Mesenchymal stem cell (in vitro differentiated cells and primary cell): ENCODE measurements at regions not wholly inside any gene's neighbourhood (a gene's known extent, or its start where the extent isn't known, plus 50 kb on each side); places are given as distances from the start of the nearest gene placed in this dataset.

ENCODE experiments used
- DNase-seq: peaks from one replicate; pipeline ENCODE4 v3.0.0-alpha.2; 2013
- H2AFZ ChIP-seq: one replicate; pipeline ENCODE4 v1.6.1; 2013; ENCODE audit warnings: low read depth, mild to moderate bottlenecking, control low read depth, inconsistent platforms, low read length, moderate library complexity
- H2AK5ac ChIP-seq: 2 replicates; pipeline ENCODE4 v1.6.1; 2013; ENCODE audit warnings: low read length, moderate library complexity, mild to moderate bottlenecking, inconsistent platforms; ENCODE audit not compliant: severe bottlenecking
- H2BK120ac ChIP-seq: one replicate; pipeline ENCODE4 v1.6.1; 2013; ENCODE audit warnings: low read depth, mild to moderate bottlenecking, inconsistent platforms, low read length, moderate library complexity
- H2BK12ac ChIP-seq, 2 experiments: one replicate each; pipeline ENCODE4 v1.6.1; 2013; ENCODE audit warnings: inconsistent platforms in 2 of 2, low read length in 2 of 2, mild to moderate bottlenecking in 2 of 2, moderate library complexity in 2 of 2, control low read depth in 1 of 2
- H2BK15ac ChIP-seq: one replicate; pipeline ENCODE4 v1.6.1; 2013; ENCODE audit warnings: mild to moderate bottlenecking, low read depth, inconsistent platforms; ENCODE audit not compliant: poor library complexity, severe bottlenecking
- H2BK5ac ChIP-seq: 2 replicates; pipeline ENCODE4 v1.6.1; 2013; ENCODE audit warnings: low read depth, mild to moderate bottlenecking, low read length, control low read depth, inconsistent platforms; ENCODE audit not compliant: poor library complexity, severe bottlenecking
- H3K14ac ChIP-seq, 2 experiments: one replicate each; pipeline ENCODE4 v1.6.1; 2013; ENCODE audit warnings: inconsistent platforms in 2 of 2, low read length in 2 of 2, control low read depth in 1 of 2, mild to moderate bottlenecking in 1 of 2, moderate library complexity in 1 of 2
- H3K18ac ChIP-seq, 2 experiments: one replicate each; pipeline ENCODE4 v1.6.1; 2013; ENCODE audit warnings: inconsistent platforms in 2 of 2, low read length in 2 of 2, control low read depth in 1 of 2, low read depth in 1 of 2, mild to moderate bottlenecking in 1 of 2
- H3K23ac ChIP-seq, 2 experiments: one replicate each; pipeline ENCODE4 v1.6.1; 2013; ENCODE audit warnings: inconsistent platforms in 2 of 2, low read length in 2 of 2, mild to moderate bottlenecking in 2 of 2, moderate library complexity in 2 of 2, control low read depth in 1 of 2
- H3K27ac ChIP-seq: 2 replicates; pipeline ENCODE4 v1.5.1; 2013; ENCODE audit warnings: mild to moderate bottlenecking, moderate library complexity, low read length, control low read depth, inconsistent platforms; ENCODE audit not compliant: poor library complexity, severe bottlenecking
- H3K27me3 ChIP-seq, 2 experiments: 2 replicates each; pipeline versions ENCODE4 v1.6.1 to v1.7.0; 2013; ENCODE audit warnings: low read length in 2 of 2, mild to moderate bottlenecking in 2 of 2, moderate library complexity in 2 of 2, control low read depth in 1 of 2, inconsistent platforms in 1 of 2; ENCODE audit not compliant: control insufficient read depth in 1 of 2, insufficient read depth in 1 of 2
- H3K36me3 ChIP-seq, 2 experiments: 2 replicates each; pipeline versions ENCODE4 v1.6.1 to v1.7.0; 2013; ENCODE audit warnings: low read length in 2 of 2, control low read depth in 1 of 2, inconsistent platforms in 1 of 2, low read depth in 1 of 2, mild to moderate bottlenecking in 1 of 2; ENCODE audit not compliant: insufficient read depth in 2 of 2, control insufficient read depth in 1 of 2
- H3K4ac ChIP-seq, 2 experiments: one replicate each; pipeline ENCODE4 v1.6.1; 2013; ENCODE audit warnings: inconsistent platforms in 2 of 2, low read length in 2 of 2, mild to moderate bottlenecking in 2 of 2, moderate library complexity in 2 of 2, control low read depth in 1 of 2, low read depth in 1 of 2
- H3K4me1 ChIP-seq: 2 replicates; pipeline ENCODE4 v1.6.1; 2013; ENCODE audit warnings: low read depth, low read length, control low read depth; ENCODE audit not compliant: control insufficient read depth, insufficient read depth
- H3K4me2 ChIP-seq: 2 replicates; pipeline ENCODE4 v1.6.1; 2013; ENCODE audit warnings: low read length, mild to moderate bottlenecking, inconsistent platforms; ENCODE audit not compliant: poor library complexity, severe bottlenecking
- H3K4me3 ChIP-seq, 2 experiments: 2 replicates each; pipeline versions ENCODE4 v1.5.1 to v1.7.0; 2013; ENCODE audit warnings: low read length in 2 of 2, mild to moderate bottlenecking in 2 of 2, control low read depth in 1 of 2, low read depth in 1 of 2; ENCODE audit not compliant: insufficient read depth in 1 of 2
- H3K79me1 ChIP-seq: replicated peaks from 2 replicates; pipeline ENCODE4 v1.6.1; 2013; ENCODE audit warnings: mild to moderate bottlenecking, control low read depth, low read length, inconsistent platforms; ENCODE audit not compliant: poor library complexity, severe bottlenecking
- H3K9ac ChIP-seq: 2 replicates; pipeline ENCODE4 v1.7.0; 2013; ENCODE audit warnings: mild to moderate bottlenecking, low read length, moderate library complexity
- H3K9me3 ChIP-seq: 2 replicates; pipeline ENCODE4 v1.7.0; 2013; ENCODE audit warnings: mild to moderate bottlenecking, low read length; ENCODE audit not compliant: control insufficient read depth
- H4K8ac ChIP-seq: one replicate; pipeline ENCODE4 v1.6.1; 2013; ENCODE audit warnings: inconsistent platforms, mild to moderate bottlenecking, low read length, moderate library complexity
- H4K91ac ChIP-seq: one replicate; pipeline ENCODE4 v1.6.1; 2013; ENCODE audit warnings: mild to moderate bottlenecking, low read length, inconsistent platforms
- WGBS: methylation state at CpG from one replicate; pipeline ENCODE4 v1.1.7; 2013; ENCODE audit warnings: mixed read lengths; 5-methylcytosine and 5-hydroxymethylcytosine counted together

- no peaks in the 10 kb centered on the region for H3K36me3 ChIP-seq
- no peak overlapping the region for H4K8ac ChIP-seq
- H2AFZ ChIP-seq, result no peak overlapping the region
- H2BK120ac ChIP-seq, result no peak overlapping the region
- no peak overlapping the region for H3K14ac ChIP-seq
- H3K27me3 ChIP-seq, result peaks cover 0 to 14% of the 10 kb centered on the region in 2 experiments
- H3K18ac ChIP-seq, result no peak overlapping the region
- no peak overlapping the region for H3K4me2 ChIP-seq
- no peak for DNase-seq
- no peak overlapping the region for H4K91ac ChIP-seq
- no peak overlapping the region for H3K4me3 ChIP-seq
- no peak overlapping the region for H3K4ac ChIP-seq
- H2AK5ac ChIP-seq, result no peak overlapping the region
- no peak overlapping the region for H2BK12ac ChIP-seq
- no peaks in the 10 kb centered on the region for H3K79me1 ChIP-seq
- no peak overlapping the region for H3K23ac ChIP-seq
- no peak overlapping the region for H3K9ac ChIP-seq
- 66% methylated on average over 6 of the region's 6 CpGs for WGBS
- no peak overlapping the region for H2BK5ac ChIP-seq
- H3K9me3 ChIP-seq, result no peaks in the 10 kb centered on the region
- no peak overlapping the region for H2BK15ac ChIP-seq
- no peaks in the 10 kb centered on the region for H3K4me1 ChIP-seq
- H3K27ac ChIP-seq, result no peak overlapping the region
Measured at GRCh38 chr16:26791169-26791568, 275.6 kb upstream of the C16orf82 start.

GRCh38 chr16:26795184-26795583 lies 271.5 kb upstream of the C16orf82 start:
- Histone ChIP-seq H2BK15ac (no peak overlapping the region), H3K9ac (no peak overlapping the region), H3K79me1 (no peaks in the 10 kb centered on the region), H3K14ac (no peak overlapping the region), H3K27ac (no peak overlapping the region), H3K23ac (no peak overlapping the region), H3K4me3 (no peak overlapping the region), H4K8ac (no peak overlapping the region), H3K27me3 (peaks cover 0 to 35% of the 10 kb centered on the region in 2 experiments), H3K4me1 (no peaks in the 10 kb centered on the region), H4K91ac (no peak overlapping the region), H2BK12ac (no peak overlapping the region), H3K4ac (no peak overlapping the region), H2BK120ac (no peak overlapping the region), H2AK5ac (no peak overlapping the region), H2AFZ (no peak overlapping the region), H3K18ac (no peak overlapping the region), H3K9me3 (no peaks in the 10 kb centered on the region), H2BK5ac (no peak overlapping the region), H3K4me2 (no peak overlapping the region), H3K36me3 (no peaks in the 10 kb centered on the region)
- whole genome bisulfite sequencing, result 44% methylated on average over 3 of the region's 3 CpGs
- DNase-seq, result no peak

- H4K8ac ChIP-seq, result no peak overlapping the region
- no peak overlapping the region for H3K4me2 ChIP-seq
- DNase-seq, result no peak
- H2BK15ac ChIP-seq, result no peak overlapping the region
- no peaks in the 10 kb centered on the region for H3K4me1 ChIP-seq
- no peak overlapping the region for H3K18ac ChIP-seq
- WGBS, result no CpG with 5 or more reads among the region's 3 CpGs
- no peaks in the 10 kb centered on the region for H3K79me1 ChIP-seq
- no peak overlapping the region for H2BK5ac ChIP-seq
- H3K4ac ChIP-seq, result no peak overlapping the region
- no peaks in the 10 kb centered on the region for H3K9me3 ChIP-seq
- H2BK12ac ChIP-seq, result no peak overlapping the region
- H2AFZ ChIP-seq, result no peak overlapping the region
- H3K9ac ChIP-seq, result no peak overlapping the region
- H3K27ac ChIP-seq, result no peak overlapping the region
- no peak overlapping the region for H3K23ac ChIP-seq
- no peak overlapping the region for H3K4me3 ChIP-seq
- H2AK5ac ChIP-seq, result no peak overlapping the region
- H2BK120ac ChIP-seq, result no peak overlapping the region
- peaks cover 0 to 31% of the 10 kb centered on the region in 2 experiments for H3K27me3 ChIP-seq
- H3K36me3 ChIP-seq, result no peaks in the 10 kb centered on the region
- no peak overlapping the region for H3K14ac ChIP-seq
- H4K91ac ChIP-seq, result no peak overlapping the region
Measured at GRCh38 chr16:26801628-26802027, 265.1 kb upstream of the C16orf82 start.

GRCh38 chr16:26802440-26802839 lies 264.3 kb upstream of the C16orf82 start:
- no peaks in the 10 kb centered on the region for H3K79me1 ChIP-seq
- H2BK5ac ChIP-seq, result no peak overlapping the region
- H3K18ac ChIP-seq, result no peak overlapping the region
- no peak overlapping the region for H2BK15ac ChIP-seq
- no peak overlapping the region for H2BK120ac ChIP-seq
- H4K91ac ChIP-seq, result no peak overlapping the region
- WGBS, result 23% methylated on average over 3 of the region's 4 CpGs
- H3K14ac ChIP-seq, result no peak overlapping the region
- no peak overlapping the region for H2AFZ ChIP-seq
- H3K4me1 ChIP-seq, result no peaks in the 10 kb centered on the region
- no peak overlapping the region for H2BK12ac ChIP-seq
- DNase-seq, result no peak
- H3K36me3 ChIP-seq, result no peaks in the 10 kb centered on the region
- H3K27me3 ChIP-seq, result peaks cover 0 to 31% of the 10 kb centered on the region in 2 experiments
- H3K23ac ChIP-seq, result no peak overlapping the region
- no peak overlapping the region for H3K9ac ChIP-seq
- no peak overlapping the region for H3K4me2 ChIP-seq
- H2AK5ac ChIP-seq, result no peak overlapping the region
- H4K8ac ChIP-seq, result no peak overlapping the region
- H3K9me3 ChIP-seq, result no peaks in the 10 kb centered on the region
- H3K4me3 ChIP-seq, result no peak overlapping the region
- H3K27ac ChIP-seq, result no peak overlapping the region
- no peak overlapping the region for H3K4ac ChIP-seq
